Transverse colon (tissue), 4 donors: ENCODE measurements at regions not wholly inside any gene's neighbourhood (a gene's known extent, or its start where the extent isn't known, plus 50 kb on each side); places are given as distances from the start of the nearest gene placed in this dataset.

Experiments used
- DNase-seq: peaks from one replicate; pipeline ENCODE4 v3.0.0-alpha.2; 2019
- H3K27ac ChIP-seq, 4 donors: fragments of 200-600 bp; sonication (generic); 2 replicates each; pipeline ENCODE4 v1.5.1; 2016 to 2018; ENCODE audit warnings: inconsistent platforms in 4 of 4
- H3K27me3 ChIP-seq: fragments of 200-600 bp; sonication (generic); 2 replicates; pipeline ENCODE4 v1.5.1; 2017; ENCODE audit warnings: inconsistent platforms
- H3K36me3 ChIP-seq, 4 donors: fragments of 200-600 bp; sonication (generic); 2 replicates each; pipeline ENCODE4 v1.5.1; 2017 to 2019; ENCODE audit warnings: inconsistent platforms in 4 of 4
- H3K4me1 ChIP-seq, 4 donors: fragments of 200-600 bp; sonication (generic); 2 replicates each; pipeline ENCODE4 v1.5.1; 2017 to 2020; ENCODE audit warnings: inconsistent platforms in 4 of 4
- H3K4me3 ChIP-seq, 4 donors: fragments of 200-600 bp; sonication (generic); 1 replicate in 1 of 4; 2 replicates in 3 of 4; pipeline versions ENCODE4 v1.5.1 to v1.6.1; 2017 to 2019; ENCODE audit warnings: inconsistent platforms in 4 of 4
- H3K9me3 ChIP-seq, 2 donors: fragments of 200-600 bp; sonication (generic); 2 replicates each; pipeline ENCODE4 v1.5.1; 2017 to 2019; ENCODE audit warnings: inconsistent platforms in 2 of 2
- EP300 ChIP-seq: sonication (generic); formaldehyde crosslinking; IDR thresholded peaks from one replicate; pipeline ENCODE4 v1.6.1; 2017; ENCODE audit warnings: antibody characterized with exemption, low read depth
- POLR2A ChIP-seq: fragments of 450-650 bp; IDR thresholded peaks from one replicate; pipeline ENCODE4 v1.6.1; 2016; ENCODE audit warnings: antibody characterized with exemption, mild to moderate bottlenecking, moderate library complexity
- POLR2AphosphoS5 ChIP-seq, 3 donors: sonication (generic); formaldehyde crosslinking; IDR thresholded peaks; one replicate each; pipeline ENCODE4 v1.6.1; 2016; ENCODE audit warnings: antibody characterized with exemption in 3 of 3
- WGBS, 2 donors: methylation state at CpG; one replicate each; pipeline ENCODE4 v1.1.5; 2018; ENCODE audit warnings: low coverage in 1 of 2; 5-methylcytosine and 5-hydroxymethylcytosine counted together
- in situ Hi-C, 4 donors: fragments of 200-750 bp; cut with MboI; loops; one replicate each; pipeline versions ENCODE4 v1.15.0 to v1.15.1; 2017; ENCODE audit warnings: low sequenced_read_pairs in 3 of 4, low pct_ligation_motif_present in 1 of 4, low pct_unique_long_range_greater_than_20kb in 1 of 4
- intact Hi-C: fragments of 100-400 bp; cut with DNase I; formaldehyde crosslinking; loops from one replicate; pipeline ENCODE4 v1.15.1; 2023; ENCODE audit warnings: low total_unique reads
- TF ChIP-seq, protein P1 (sequence below), 5 experiments: fragments of 200-600 bp in 3 of 5; fragments of 450-650 bp in 2 of 5; sonication (generic) in 3 of 5; IDR thresholded peaks; 1 replicate in 2 of 5; 2 replicates in 3 of 5; pipeline ENCODE4 v1.5.1; 2016 to 2017; ENCODE audit warnings: antibody characterized with exemption in 5 of 5, inconsistent platforms in 3 of 5, mild to moderate bottlenecking in 2 of 5, moderate library complexity in 1 of 5

DNA sequence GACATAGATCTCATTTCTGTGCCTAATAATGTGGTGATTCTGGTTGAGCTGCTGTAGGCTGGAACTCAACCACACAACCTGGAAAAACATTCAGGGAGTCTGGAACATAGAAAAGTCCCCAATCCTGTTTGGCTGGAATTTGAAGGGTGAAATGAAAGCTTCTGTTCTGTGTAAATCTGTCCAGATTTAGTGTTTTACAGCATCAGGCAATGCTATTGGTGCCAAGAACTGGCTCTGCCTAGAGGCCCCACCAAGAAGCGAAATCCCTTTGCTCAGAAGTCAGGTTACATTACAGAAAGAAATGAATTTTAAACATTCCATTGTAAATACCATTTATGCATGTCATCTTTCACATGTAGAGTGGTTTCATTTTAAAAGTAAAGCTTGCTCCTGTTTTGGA, 56.3 kb downstream of the TMEM174 start:
- TF ChIP-seq EP300 (no peak), POLR2A (no peak), POLR2AphosphoS5 (IDR thresholded peaks at IDR 0.05) (no peak)
- TF ChIP-seq, protein P1, sequence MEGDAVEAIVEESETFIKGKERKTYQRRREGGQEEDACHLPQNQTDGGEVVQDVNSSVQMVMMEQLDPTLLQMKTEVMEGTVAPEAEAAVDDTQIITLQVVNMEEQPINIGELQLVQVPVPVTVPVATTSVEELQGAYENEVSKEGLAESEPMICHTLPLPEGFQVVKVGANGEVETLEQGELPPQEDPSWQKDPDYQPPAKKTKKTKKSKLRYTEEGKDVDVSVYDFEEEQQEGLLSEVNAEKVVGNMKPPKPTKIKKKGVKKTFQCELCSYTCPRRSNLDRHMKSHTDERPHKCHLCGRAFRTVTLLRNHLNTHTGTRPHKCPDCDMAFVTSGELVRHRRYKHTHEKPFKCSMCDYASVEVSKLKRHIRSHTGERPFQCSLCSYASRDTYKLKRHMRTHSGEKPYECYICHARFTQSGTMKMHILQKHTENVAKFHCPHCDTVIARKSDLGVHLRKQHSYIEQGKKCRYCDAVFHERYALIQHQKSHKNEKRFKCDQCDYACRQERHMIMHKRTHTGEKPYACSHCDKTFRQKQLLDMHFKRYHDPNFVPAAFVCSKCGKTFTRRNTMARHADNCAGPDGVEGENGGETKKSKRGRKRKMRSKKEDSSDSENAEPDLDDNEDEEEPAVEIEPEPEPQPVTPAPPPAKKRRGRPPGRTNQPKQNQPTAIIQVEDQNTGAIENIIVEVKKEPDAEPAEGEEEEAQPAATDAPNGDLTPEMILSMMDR (IDR thresholded peaks at IDR 0.05) = no peak
- in situ Hi-C loops = loop anchor here in 1 of 4 donors (25.0 kb wide), 1 partner anchor 208 kb away; the partner anchor contains the start of gene FOXD1
- 70 to 83% methylated on average over 1 of the region's 1 CpG for WGBS, 2 donors
- Histone ChIP-seq H3K27ac (no peak overlapping the region), H3K36me3 (no peaks in the 10 kb centered on the region), H3K9me3 (no peaks in the 10 kb centered on the region), H3K4me3 (no peak overlapping the region), H3K27me3 (peaks cover 99% of the 10 kb centered on the region), H3K4me1 (peaks cover 9 to 24% (median 22%) of the 10 kb centered on the region in 4 donors)
- intact Hi-C loops = no loop called here
- DNase-seq = no peak

DNA sequence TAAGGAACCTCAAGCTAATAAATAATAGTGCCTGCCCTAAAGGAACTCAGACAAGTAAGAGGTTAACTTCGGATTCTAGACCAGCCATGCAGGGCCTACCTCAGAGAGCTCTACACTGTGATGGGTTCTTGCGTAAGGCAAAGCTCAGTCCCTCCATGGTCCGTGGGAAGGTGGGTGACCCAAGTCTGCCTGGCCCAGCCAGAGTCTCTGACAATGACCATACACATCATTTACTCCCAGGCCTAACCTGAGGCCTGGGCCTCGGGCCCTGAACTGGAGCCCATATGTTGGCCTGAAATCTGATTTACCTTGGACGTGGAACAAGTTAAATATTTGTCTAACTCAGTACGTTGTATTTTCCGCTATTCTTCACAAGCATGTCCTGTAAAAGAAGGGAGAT, 55.1 kb downstream of the TMEM174 start:
- intact Hi-C loops (no loop called here), in situ Hi-C loops (loop anchor here in 1 of 4 donors (25.0 kb wide), 1 partner anchor 209 kb away; the partner anchor contains the start of gene FOXD1)
- Histone ChIP-seq H3K4me3 (no peak overlapping the region), H3K4me1 (peaks cover under 1 to 12% (median 10%) of the 10 kb centered on the region in 4 donors), H3K36me3 (no peaks in the 10 kb centered on the region), H3K9me3 (no peaks in the 10 kb centered on the region), H3K27me3 (peaks cover 99% of the 10 kb centered on the region), H3K27ac (no peak overlapping the region)
- WGBS, 2 donors = 48 to 56% methylated on average over 7 of the region's 7 CpGs
- DNase-seq = no peak
- no peak for TF ChIP-seq EP300
- TF ChIP-seq POLR2A = no peak
- TF ChIP-seq, protein P1 (IDR thresholded peaks at IDR 0.05) = no peak
- TF ChIP-seq POLR2AphosphoS5 (IDR thresholded peaks at IDR 0.05) = no peak
